Lung (tissue), 11 donors: ENCODE measurements at regions not wholly inside any gene's neighbourhood (a gene's known extent, or its start where the extent isn't known, plus 50 kb on each side); places are given as distances from the start of the nearest gene placed in this dataset.

Source experiments
- ATAC-seq: fragments of 200-7000 bp; cut with Tn5 transposase; one replicate; pipeline ENCODE4 v1.9.1; 2020; ENCODE audit warnings: moderate number of reproducible peaks; ENCODE audit not compliant: insufficient read depth, low FRiP score
- DNase-seq, 3 donors: peaks; one replicate each; pipeline ENCODE4 v3.0.0-alpha.2; 2013 to 2017
- H3K27ac ChIP-seq, 2 donors: one replicate each; pipeline ENCODE4 v1.5.1; 2013; ENCODE audit warnings: mild to moderate bottlenecking in 2 of 2, moderate library complexity in 2 of 2, control low read depth in 1 of 2, inconsistent platforms in 1 of 2, low read depth in 1 of 2, low read length in 1 of 2
- H3K27me3 ChIP-seq, 3 donors: one replicate each; pipeline ENCODE4 v1.5.1; 2013; ENCODE audit warnings: low read length in 2 of 3; ENCODE audit not compliant: control insufficient read depth in 3 of 3, insufficient read depth in 3 of 3
- H3K36me3 ChIP-seq, 4 donors: one replicate each; pipeline ENCODE4 v1.5.1; 2013; ENCODE audit warnings: low read length in 4 of 4, mild to moderate bottlenecking in 1 of 4, moderate library complexity in 1 of 4; ENCODE audit not compliant: control insufficient read depth in 4 of 4, insufficient read depth in 4 of 4
- H3K4me1 ChIP-seq, 5 donors: one replicate each; pipeline ENCODE4 v1.5.1; 2013; ENCODE audit warnings: low read length in 5 of 5, mild to moderate bottlenecking in 2 of 5, moderate library complexity in 1 of 5; ENCODE audit not compliant: control insufficient read depth in 5 of 5, insufficient read depth in 5 of 5
- H3K4me3 ChIP-seq: one replicate; pipeline ENCODE4 v1.5.1; 2013; ENCODE audit warnings: mild to moderate bottlenecking, control low read depth, moderate library complexity
- H3K9ac ChIP-seq, 2 donors: one replicate each; pipeline ENCODE4 v1.5.1; 2013; ENCODE audit warnings: low read length in 2 of 2, control low read depth in 1 of 2; ENCODE audit not compliant: insufficient read depth in 1 of 2
- H3K9me3 ChIP-seq, 4 donors: one replicate each; pipeline ENCODE4 v1.5.1; 2013; ENCODE audit warnings: low read length in 3 of 4, mild to moderate bottlenecking in 1 of 4, moderate library complexity in 1 of 4; ENCODE audit not compliant: control insufficient read depth in 4 of 4, insufficient read depth in 3 of 4
- CTCF ChIP-seq: IDR thresholded peaks from 2 replicates; pipeline ENCODE4 v1.5.1; 2012; ENCODE audit warnings: mild to moderate bottlenecking; ENCODE audit errors: control extremely low read depth, extremely low read depth
- WGBS, 2 donors: extraction: QIAGEN DNeasy Blood & Tissue Kit; methylation state at CpG; one replicate each; pipeline ENCODE4 v1.1.7; 2013; 5-methylcytosine and 5-hydroxymethylcytosine counted together
- donor health status: control.
- donor health status: control.
- donor health status: Bipolar disorder and iron deficiency.
- donor health status: healthy.
- donor health status: DM: yes; HTN: yes; CAD: no.

GRCh38 chr5:33212900-33213299, 227.9 kb upstream of the TARS1 start:
- H3K9ac ChIP-seq = no peak overlapping the region
- ATAC-seq = no peak

GRCh38 chr5:33223563-33224284, 217.0 kb upstream of the TARS1 start:
- Histone ChIP-seq H3K9me3 (peaks cover 0 to 8% (median 0%) of the 10 kb centered on the region in 4 donors), H3K9ac (no peak overlapping the region), H3K4me3 (no peak overlapping the region), H3K4me1 (peaks cover 0 to 5% (median 0%) of the 10 kb centered on the region in 5 donors), H3K36me3 (no peaks in the 10 kb centered on the region), H3K27me3 (no peaks in the 10 kb centered on the region), H3K27ac (no peak overlapping the region)
- ATAC-seq (no peak), DNase-seq (no peak)
- WGBS, 2 donors = 46 to 73% methylated on average over 3 of the region's 3 CpGs
- no peak for TF ChIP-seq CTCF

More at GRCh38 chr5:33212900-33213299, 227.9 kb upstream of the TARS1 start:
- DNase-seq = no peak
- no peak for TF ChIP-seq CTCF
- no peaks in the 10 kb centered on the region for H3K36me3 ChIP-seq
- no peak overlapping the region for H3K27ac ChIP-seq
- H3K4me1 ChIP-seq = no peaks in the 10 kb centered on the region
- 15 to 24% methylated on average over 2 of the region's 2 CpGs for WGBS, 2 donors
- no peak overlapping the region for H3K4me3 ChIP-seq
- no peaks in the 10 kb centered on the region for H3K27me3 ChIP-seq
- peaks cover 0 to 2% (median 0%) of the 10 kb centered on the region in 4 donors for H3K9me3 ChIP-seq

- WGBS, 2 donors = 91 to 95% methylated on average over 4 of the region's 4 CpGs
- H3K4me1 ChIP-seq = peaks cover 0 to 5% (median 2%) of the 10 kb centered on the region in 5 donors
- ATAC-seq = no peak
Measured at GRCh38 chr5:33224285-33224961, 216.3 kb upstream of the TARS1 start.

More at GRCh38 chr5:33224285-33224961, 216.3 kb upstream of the TARS1 start:
- no peak for DNase-seq
- H3K27me3 ChIP-seq = no peaks in the 10 kb centered on the region
- TF ChIP-seq CTCF = no peak
- H3K9ac ChIP-seq = no peak overlapping the region
- no peak overlapping the region for H3K27ac ChIP-seq
- peaks cover 0 to 8% (median 0%) of the 10 kb centered on the region in 4 donors for H3K9me3 ChIP-seq
- no peaks in the 10 kb centered on the region for H3K36me3 ChIP-seq
- no peak overlapping the region for H3K4me3 ChIP-seq
